Endometrium (tissue), 2 donors: ENCODE measurements at regions not wholly inside any gene's neighbourhood (a gene's known extent, or its start where the extent isn't known, plus 50 kb on each side); places are given as distances from the start of the nearest gene placed in this dataset.

Experiments
- FAIRE-seq: peaks from 2 replicates; lab custom pipeline; 2012; peaks lifted over from hg19 to GRCh38; lab: Jason Lieb, UNC
- donor health status: control.
- donor health status: control.

GRCh38 chr11:19365743-19366410 is 125.1 kb upstream of the E2F8 start:
- FAIRE-seq: no peak

GRCh38 chr11:19359221-19360000 is 118.7 kb upstream of the E2F8 start:
- no peak for FAIRE-seq

- no peak for FAIRE-seq
These were observed 117.2 kb upstream of the E2F8 start for GRCh38 chr11:19357943-19358342.

GRCh38 chr11:19355601-19356000 is 114.9 kb upstream of the E2F8 start:
- FAIRE-seq: no peak

DNA sequence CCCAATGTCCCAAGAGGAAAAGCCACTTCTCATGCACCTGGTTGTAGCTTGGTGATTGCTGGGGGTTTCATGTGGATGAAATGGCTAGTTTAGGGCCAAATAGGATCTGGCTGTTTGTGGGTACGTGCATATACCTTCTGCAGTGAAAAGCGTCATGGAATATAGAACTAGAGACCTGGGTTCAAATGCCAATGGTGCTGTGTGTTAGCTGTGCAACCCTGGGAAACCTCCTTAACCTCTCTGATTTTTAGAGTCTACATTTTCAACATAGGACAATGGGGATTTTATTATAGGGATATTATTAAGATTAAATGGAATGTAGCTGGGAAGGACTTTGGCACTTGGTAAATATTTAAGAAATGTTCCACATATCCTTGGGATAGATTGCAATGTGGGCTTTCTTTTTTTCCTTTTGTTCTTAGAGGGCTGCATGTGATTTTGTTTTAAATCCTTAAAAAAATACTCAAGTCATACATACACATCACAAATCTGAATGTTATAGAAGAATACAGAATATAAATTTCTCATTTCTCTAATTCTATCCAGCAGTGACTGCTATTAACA is 112.6 kb upstream of the E2F8 start:
- no peak for FAIRE-seq

DNA sequence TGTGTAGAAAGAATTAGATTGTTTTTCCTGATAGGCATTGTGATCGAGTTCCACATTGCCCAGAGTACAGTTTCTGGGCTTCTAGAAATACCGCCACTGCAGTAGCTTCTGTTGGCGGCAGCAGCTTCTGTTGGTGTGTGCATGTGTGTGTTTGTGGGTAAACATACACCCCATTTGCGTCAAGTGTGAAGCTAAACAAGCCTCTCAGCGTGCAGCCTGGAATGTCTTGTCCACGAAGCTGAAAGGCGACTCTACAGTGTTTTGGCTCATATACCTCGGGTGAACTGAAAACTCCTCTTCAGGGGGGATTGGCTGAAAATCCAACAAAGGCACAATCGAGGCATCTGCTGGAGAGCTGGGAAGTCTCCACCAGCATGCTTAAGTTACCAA is 112.0 kb upstream of the E2F8 start:
- FAIRE-seq: no peak

DNA sequence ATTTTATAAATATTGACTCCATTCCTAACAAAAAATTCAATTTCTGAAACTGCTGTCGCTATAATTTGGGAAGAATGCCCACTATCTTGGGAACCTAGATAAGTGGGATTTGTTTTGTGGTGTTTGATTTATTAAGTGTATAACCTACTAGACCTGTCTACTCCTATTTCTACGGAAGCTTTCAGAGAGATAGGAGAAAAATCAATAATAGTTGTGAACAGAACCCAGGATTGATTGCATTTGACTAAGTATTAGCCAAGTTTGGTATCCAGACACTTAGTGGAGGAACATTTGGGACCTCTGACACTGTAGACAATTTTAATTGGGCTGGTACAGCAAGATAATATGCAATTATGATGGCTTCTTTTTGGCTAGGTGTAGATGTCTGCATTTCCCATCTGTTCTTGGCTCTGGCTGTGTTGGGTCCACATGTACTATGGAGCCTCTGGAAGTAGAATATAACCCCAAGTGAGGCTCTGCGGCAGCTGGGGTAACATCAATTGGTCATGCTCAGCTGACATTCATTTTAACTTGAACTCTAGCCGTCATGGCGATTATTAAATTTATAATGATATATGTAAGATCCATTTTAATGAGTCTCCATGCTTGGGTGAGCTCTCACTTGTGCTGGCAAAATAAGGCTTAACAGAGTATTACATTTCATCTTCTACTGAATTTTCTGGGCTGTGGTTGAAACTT is 111.5 kb upstream of the E2F8 start:
- FAIRE-seq: no peak

- no peak for FAIRE-seq
These were observed 110.7 kb upstream of the E2F8 start for GRCh38 chr11:19351426-19351825.

- no peak for FAIRE-seq
These were observed 109.4 kb upstream of the E2F8 start for GRCh38 chr11:19350160-19350559.

GRCh38 chr11:19349340-19350025 is 108.7 kb upstream of the E2F8 start:
- FAIRE-seq: no peak

DNA sequence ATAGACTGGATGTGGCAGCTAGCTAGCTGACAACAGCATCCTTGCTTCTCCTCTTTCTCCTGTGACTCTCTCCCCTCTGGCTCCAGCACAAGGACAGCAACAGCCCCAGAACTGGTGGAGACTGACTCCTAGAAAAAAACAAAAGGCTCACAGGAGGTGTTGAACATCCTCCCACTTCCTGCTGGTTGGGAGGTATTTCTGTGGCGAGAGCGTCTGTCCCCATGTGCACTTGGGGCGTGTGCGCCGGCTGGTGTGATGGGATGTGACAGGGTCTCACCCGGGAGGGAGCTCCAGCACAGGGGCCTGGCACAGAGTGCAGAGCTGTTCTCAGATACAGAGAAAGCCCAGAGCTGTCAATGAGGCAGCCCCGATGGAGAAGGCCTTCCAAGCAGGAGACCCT is 107.2 kb upstream of the E2F8 start:
- FAIRE-seq: no peak

- FAIRE-seq: no peak
These were observed 105.3 kb upstream of the E2F8 start for GRCh38 chr11:19345848-19346681.

DNA sequence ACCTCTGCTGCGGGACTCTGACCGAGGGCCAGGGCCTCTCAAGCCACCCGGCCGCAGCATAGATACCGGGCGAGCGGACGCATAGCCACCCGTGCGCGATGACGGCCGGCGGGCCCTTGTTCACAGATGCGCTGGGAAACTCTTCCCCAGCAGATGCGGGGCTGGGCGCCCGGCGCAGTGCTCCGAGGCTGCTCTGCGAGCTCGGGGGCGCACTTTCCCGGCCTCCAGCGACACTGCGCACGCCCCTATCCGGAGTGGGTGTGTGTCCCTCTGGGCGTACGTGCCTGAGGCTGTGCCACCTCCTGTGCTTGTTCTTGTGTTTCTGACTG is 104.7 kb upstream of the E2F8 start:
- no peak for FAIRE-seq

DNA sequence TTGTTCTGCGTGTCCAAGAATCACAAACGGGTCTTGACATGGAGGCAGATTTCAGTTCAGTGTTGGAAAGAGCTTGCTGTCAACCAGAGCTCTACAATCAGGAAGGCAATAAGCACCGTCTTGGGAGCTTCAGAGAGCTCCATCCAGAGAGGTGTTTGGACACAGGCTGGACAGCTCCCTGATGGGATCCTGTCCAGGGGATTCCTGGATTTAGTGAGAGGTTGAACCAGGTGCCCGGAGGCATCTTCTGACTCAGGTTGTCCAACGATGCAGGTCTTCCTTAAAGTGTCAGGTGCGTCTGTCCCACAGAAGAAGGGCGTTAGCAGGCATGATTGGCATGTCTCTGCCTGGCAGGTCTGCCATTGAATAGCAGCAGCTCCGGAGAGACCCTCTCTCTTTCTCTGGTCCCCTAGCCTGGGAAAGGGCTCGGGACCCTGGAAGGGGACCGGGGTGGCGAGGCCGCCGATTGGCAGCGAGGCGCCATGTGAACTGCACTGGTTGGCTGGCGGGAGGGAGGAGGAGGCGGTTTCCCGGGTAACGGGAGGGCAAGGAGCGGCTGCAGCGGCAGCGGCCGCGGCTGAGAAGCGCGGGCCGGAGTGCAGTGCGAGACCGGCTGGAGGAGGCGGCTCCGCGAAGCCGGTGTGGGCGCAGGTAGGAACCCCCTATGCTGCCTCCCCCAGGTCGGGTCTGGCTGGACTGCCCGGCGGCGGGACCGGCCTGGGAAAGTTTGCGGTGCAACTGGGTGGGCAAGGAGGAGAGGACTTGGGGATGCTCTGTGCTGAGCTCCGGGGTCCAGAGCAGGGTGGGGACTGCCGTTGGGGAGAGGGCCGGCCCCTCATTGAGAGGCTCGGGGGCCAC is 104.1 kb upstream of the E2F8 start:
- FAIRE-seq: no peak

DNA sequence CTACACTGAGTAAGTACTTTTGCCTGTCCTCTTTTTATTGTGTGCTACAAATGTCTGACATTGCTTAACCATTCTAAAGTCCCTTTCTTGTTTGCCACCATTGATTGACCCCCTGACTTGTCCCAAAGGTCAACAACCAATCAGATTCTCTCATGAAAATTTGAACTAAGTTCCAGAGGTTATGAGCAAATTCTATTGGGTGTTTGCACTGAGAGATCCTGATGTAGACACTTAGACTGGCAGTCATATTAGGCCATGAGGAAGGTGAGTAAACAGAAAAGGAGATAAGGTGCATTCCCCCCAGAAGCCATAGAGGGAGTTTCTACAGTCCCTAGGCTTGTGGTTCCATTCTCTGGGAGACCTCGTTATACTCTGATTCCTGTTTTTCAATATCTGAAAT is 101.3 kb upstream of the E2F8 start:
- FAIRE-seq: no peak

DNA sequence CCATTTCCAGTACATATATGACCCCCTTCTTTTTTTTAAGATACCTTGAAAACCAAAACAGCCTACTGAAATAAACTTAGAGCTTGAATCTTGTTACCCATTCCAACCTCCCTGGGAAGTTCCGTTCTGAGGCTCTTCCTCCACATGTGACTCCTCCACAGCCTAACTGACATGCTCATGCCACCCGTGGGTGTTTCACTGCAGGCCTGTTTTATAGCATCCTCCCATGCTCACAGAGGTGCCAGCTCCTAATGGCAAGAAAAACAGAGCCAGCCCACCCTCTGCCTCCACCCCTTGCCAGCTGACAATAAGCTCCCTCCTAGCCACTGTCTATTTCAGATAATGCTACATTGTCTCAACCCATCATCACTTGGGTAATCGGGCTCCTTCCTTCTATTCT is 97.6 kb upstream of the E2F8 start:
- no peak for FAIRE-seq

- no peak for FAIRE-seq
These were observed 97.0 kb upstream of the E2F8 start for GRCh38 chr11:19337779-19338178.

DNA sequence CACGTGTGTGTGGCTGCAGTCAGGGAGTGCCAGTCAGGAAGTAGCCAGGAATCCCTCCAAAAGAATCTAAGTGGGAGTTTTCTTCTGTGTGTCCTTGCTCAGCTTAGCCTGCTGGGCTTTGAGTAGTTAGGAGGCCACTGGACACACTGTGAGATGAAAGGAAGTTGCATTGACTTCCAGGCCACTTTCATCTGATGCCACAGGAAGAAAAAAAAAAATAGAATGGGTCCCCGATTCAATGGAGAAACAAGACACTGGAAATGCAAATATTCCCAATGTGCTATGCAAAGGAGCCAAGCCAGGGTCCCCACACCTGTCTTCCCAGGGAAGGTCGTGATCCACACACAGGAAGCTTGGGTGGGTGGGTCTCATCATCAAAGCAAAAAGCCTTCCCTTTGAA is 95.6 kb upstream of the E2F8 start:
- FAIRE-seq: no peak

- no peak for FAIRE-seq
These were observed 91.7 kb upstream of the E2F8 start for GRCh38 chr11:19332476-19332875.

GRCh38 chr11:19330416-19330815 is 89.7 kb upstream of the E2F8 start:
- FAIRE-seq: no peak

GRCh38 chr11:19329970-19330369 is 89.2 kb upstream of the E2F8 start:
- no peak for FAIRE-seq
